Dermis microvascular lymphatic vessel endothelial cell (primary cell): ENCODE measurements at regions not wholly inside any gene's neighbourhood (a gene's known extent, or its start where the extent isn't known, plus 50 kb on each side); places are given as distances from the start of the nearest gene placed in this dataset.
A peak's percentile ranks its signal among the peaks of the same experiment; 100 is the strongest.

Experiments
- DNase-seq, 2 donors: peaks; one replicate each; pipeline versions ENCODE4 v3.0.0 to v3.0.0-alpha.2; 2010; ENCODE audit warnings: low read depth in 2 of 2

DNA sequence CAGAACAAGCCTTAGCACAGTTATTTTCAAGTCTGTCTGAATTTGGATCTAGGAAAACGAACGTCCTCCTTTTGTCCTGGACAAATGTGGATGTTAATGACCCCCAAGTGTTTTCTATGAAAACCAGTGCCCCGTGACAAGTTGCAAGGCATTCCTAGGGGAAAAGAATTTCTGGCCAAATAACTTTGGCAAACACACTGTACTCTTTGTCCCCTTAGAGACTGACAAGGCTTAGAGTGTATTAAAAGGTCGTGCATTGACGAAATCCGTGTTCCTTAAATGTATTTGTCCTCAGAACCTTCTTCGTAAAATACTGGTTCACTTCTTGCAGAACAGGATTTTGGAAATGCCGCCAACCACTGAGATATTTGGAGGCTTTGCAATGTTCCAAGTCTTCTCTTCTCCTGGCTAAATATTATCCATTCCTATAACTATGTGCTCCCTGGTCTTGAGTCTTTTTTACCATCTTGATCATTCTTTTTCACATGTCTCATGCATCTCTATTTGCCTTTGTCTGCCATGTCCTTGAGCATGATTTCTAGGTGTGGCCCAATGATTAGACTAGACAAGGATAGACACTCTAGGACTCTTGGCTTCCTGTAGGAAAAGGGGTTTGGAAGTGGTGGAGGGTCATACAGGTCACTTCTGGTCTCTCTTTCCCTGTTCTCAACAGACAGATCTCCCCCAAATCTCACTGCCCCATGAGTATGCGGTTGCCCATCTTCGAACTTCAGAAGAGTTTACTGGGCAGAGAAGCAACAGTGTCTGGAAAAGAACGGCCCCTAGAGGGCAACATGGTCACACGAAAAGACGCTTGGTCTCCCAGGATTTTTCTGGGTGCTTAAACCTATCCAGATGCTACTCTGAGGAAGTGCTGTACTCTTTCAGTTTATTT, 117.5 kb downstream of the EDEM1 start:
- peak in 1 of 2 donors; percentile 22 for DNase-seq

DNA sequence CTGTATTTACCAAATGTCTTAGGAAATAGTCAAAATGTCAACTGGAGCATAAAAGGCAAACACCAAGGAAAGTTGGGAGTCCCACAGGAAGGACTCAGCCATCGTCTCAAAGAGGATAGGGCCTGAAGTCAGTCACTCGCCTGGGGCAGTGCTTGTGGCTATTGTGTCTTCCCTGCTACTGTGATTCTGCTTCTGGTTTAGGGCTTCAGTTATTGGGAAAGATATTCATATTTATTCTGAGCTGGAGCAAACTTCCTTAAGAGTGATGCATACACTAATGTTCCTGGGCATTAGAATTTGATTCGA, 118.1 kb downstream of the EDEM1 start:
- DNase-seq: no peak

GRCh38 chr3:5309171-5309570, 121.7 kb downstream of the EDEM1 start:
- no peak for DNase-seq

DNA sequence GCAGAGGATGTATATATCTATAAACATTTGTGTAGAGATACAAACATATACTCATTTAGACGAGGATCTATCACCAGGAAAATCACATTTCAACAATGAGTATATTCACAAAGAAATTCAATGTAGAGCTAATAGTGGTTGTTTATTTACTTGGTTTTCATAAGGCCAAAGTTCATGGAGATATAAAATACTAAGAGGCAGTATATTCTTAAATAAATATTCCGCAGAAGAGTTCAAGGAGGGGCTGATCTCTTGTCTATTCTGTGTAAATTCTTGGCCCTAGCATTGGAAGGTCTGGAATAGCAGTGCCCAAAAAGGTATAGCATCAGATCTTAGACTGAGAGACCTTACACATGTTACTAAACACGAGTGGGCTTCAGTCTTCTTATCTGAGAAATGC, 122.1 kb downstream of the EDEM1 start:
- DNase-seq: no peak

GRCh38 chr3:5310509-5310908, 123.0 kb downstream of the EDEM1 start:
- DNase-seq: no peak

- no peak for DNase-seq
Observed at GRCh38 chr3:5312290-5312689, 124.8 kb downstream of the EDEM1 start.

DNA sequence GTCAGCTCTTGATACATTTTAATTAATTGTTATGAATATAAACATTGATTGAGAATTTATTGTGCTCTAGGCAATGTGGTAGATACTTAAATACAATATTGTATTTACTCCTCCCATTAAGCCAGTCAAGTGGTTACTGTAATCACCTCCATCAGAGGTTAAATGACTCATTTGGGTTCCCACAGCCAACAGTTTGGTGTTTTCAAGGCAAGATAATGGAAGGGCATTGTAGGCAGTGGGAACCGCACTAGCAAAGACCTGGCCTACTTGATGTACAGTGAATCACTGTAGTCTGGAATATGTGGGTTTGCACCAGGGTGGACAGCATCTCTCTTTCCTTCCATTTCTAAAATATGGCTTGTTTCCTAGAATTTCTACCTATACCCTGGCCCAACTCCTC, 127.4 kb downstream of the EDEM1 start:
- no peak for DNase-seq

DNA sequence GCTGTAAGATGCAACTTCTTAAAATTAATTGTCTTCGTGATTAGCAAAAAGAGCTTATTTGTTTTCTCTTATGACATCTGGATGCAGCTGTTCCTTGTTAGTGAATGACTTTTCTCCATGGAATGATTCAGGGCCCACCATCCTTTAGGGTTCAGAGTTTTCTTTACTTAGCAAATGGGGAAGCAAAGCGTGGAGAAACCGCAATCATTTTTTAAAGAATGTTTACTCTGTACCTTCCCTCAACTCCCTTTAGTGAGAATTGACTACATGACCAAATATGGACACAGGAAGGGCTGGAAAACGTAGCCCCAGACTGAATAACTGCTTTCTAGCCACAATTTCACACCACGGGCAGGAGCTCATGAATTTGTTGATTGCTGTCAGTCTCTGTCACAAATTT, 130.1 kb downstream of the EDEM1 start:
- no peak for DNase-seq

DNA sequence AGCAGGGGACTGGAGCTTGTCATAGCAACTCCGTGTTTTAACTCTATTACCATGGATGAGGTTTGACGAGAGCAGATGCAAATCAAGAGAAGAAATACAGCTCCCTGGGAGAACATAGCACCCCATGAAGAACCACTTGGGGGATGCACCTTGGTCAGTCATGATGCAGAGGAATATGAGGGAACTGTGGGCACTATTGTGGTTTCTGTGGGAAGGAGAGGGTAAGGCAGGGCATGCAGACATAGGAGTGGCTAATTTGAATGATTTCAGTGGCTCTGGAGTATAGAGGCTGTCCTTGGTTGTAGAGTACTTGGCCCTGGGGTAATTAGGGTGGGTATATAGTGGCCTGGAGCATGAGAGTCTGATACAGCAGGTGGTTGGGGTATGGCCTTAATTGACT, 131.9 kb downstream of the EDEM1 start:
- no peak for DNase-seq

- DNase-seq: no peak
Observed at GRCh38 chr3:5321666-5322340, 134.3 kb downstream of the EDEM1 start.

GRCh38 chr3:5324780-5325179, 137.3 kb downstream of the EDEM1 start:
- no peak for DNase-seq

DNA sequence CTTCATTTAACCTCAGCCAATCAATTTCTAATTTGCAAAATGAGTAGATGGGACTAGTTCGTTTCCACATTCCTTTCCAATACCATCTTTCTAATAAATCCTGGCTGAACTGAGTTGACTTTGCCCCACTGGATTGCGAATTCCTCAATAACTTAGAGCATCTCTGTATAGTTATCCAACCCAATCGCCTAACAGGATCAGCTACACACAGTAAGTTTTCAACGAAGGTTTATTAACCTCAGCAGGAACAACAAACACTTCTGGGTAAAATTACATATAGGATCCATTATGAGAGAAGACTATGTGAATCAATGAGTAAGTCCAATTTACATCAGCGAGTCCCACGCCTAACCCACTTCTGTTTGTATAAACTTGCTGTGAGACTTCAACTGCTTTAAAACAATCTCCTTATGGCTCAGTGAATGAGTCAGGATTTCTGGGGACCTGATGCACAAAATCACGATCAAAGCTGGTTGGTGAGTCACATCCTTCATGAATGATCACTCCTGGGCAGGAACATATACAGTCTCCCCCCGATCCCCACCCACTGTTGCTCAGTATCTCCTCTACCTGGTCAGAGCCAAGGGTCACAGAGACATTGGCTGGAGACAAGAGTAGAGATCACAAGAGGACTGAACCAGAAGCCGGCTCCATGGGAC, 142.8 kb downstream of the EDEM1 start:
- no peak for DNase-seq

DNA sequence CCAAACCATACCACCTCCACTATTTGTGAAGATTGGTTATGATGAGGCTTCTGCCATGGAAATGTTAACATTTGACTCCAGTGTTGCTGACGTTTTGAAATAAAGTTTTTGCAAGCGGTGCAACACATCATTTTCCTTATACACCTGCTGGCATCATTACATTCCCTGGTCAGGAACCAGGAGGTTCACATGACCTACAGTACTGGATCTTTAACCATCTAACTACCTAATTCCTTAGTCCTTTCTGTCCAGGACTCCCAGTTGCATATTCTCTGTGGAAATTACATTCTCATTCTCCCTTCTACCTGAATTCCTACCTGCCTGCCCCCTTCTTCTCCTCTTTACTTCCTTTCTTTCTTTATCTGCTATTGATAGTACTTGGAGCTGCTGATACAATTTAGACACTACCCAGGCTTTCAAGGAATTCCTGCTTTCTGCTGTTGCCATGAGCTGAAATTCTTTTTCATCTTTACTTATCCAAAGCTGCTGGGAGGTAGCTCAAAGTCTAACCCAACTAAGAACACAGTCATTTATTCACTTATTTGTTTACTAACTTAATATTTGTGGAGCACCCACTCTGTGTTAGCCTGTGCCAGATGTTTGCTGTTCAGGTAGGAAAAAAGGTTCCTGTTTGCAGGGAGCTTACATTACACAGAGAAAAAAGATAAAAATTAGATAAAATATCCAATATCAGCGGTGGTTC, 144.2 kb downstream of the EDEM1 start:
- DNase-seq: no peak

GRCh38 chr3:5332270-5332956, 144.9 kb downstream of the EDEM1 start:
- no peak for DNase-seq

GRCh38 chr3:5339967-5340535, 152.5 kb downstream of the EDEM1 start:
- no peak for DNase-seq

DNA sequence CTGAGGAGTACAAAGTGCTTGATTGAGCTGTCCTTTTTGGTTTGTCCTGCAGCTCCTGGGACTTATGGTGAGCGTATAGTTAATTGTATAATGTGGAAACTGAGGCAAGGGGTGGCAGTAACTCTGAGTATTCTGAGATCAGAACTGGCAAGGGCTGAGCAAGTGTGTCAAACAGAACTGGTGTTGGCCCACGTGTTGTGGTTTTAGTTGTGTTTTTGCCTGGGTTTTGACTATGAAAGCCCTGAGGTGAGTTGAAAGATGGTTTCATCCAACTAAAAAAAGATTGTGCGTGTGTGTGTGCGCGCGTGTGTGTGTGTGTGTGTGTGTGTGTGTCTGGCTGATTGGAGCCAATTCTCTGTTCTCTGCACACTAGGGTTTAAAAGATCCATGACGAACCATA, 154.1 kb downstream of the EDEM1 start:
- no peak for DNase-seq

DNA sequence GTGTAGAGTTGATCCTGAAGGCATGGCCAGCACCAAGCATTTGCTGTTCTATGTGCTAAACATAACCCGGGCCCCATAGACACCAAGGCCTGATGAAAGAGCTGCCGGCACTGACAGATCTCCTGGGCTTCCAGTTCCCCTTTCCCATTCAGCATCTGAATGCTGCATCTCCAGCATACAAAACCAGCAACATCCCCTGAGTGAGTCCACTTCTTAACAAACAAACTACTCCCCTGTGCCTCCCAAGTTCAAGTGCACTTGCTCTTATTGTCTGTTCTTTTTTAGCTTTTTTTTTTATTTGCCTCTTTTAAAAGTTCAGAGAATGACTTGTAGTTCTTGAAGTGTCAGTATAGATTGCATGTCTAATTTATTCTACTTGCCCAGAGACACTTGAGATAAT, 156.0 kb downstream of the EDEM1 start:
- DNase-seq: no peak

DNA sequence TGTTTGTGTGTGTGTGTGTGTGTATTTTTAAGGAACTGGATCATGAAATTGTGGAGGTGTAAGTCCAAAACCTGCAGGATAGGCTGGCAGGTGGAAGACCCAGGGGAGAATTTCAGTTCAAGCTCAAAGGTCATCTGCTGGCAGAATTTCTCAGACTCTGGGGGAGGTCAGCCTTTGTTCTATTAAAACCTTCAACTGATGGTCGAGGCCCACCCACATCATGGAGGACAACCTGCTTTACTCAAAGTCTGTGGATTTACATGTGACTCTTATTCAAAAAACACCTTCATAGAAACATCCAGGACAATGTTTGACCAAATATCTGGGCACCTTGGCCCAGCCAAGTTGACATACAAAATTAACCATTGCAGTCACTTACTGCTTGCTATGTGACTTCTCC, 157.2 kb downstream of the EDEM1 start:
- no peak for DNase-seq

GRCh38 chr3:5347486-5347885, 160.0 kb downstream of the EDEM1 start:
- DNase-seq: no peak

DNA sequence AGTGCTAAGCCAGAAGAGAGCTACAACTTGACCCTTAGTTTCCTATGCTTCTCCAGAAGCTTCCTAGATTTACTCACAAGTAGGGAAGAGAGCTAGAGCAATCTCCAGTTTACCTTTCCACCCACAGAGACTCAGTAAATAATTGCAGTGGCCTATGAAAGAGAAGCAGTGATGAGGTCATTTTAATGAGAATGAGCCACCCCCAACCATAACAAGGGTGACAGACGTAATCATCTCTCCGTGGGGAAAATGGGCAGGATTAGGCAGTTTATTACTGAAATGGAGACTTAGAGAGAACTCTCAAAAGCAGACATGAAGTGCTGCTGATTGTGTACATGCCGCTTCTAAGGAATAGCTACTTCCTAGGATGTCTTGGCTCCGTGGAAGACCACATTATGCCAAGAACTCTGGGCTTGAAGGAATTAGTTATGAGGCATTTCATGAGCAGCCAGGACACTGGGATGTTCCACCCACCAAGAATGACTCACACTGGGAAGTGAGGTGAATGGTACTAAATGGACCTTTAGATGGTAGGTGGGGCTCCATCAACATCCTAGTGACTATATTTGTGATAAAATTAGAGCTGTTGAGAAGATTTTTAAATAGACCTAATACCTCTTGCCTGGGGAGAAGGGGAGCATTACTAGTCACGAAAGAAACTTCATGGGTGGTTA, 160.9 kb downstream of the EDEM1 start:
- DNase-seq: no peak

GRCh38 chr3:5349343-5349742, 161.8 kb downstream of the EDEM1 start:
- no peak for DNase-seq
